ENCODE measurements at regions not wholly inside any gene's neighbourhood (a gene's known extent, or its start where the extent isn't known, plus 50 kb on each side); places are given as distances from the start of the nearest gene placed in this dataset.

DNA sequence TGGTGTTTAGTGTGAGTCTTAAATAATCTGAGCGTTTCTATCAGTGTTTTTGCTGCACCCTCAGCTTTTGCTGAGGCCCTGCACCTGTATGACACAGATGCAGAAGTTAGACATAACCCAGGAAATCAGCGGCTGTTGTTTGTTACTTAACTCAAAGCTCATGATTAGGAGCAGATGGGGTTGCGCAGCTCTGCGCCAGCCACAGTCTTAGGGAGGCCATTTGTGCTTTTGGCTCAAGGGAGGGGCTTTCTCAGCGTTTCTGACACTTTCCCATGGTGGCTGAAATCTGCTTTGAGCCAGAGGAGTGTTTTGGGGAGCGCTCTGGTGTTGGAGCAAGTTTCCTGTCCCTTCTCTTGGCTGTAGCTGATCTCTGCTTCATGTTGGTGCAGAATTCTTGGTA is 433.8 kb downstream of the NAF1 start:
- TF ChIP-seq, protein P1, sequence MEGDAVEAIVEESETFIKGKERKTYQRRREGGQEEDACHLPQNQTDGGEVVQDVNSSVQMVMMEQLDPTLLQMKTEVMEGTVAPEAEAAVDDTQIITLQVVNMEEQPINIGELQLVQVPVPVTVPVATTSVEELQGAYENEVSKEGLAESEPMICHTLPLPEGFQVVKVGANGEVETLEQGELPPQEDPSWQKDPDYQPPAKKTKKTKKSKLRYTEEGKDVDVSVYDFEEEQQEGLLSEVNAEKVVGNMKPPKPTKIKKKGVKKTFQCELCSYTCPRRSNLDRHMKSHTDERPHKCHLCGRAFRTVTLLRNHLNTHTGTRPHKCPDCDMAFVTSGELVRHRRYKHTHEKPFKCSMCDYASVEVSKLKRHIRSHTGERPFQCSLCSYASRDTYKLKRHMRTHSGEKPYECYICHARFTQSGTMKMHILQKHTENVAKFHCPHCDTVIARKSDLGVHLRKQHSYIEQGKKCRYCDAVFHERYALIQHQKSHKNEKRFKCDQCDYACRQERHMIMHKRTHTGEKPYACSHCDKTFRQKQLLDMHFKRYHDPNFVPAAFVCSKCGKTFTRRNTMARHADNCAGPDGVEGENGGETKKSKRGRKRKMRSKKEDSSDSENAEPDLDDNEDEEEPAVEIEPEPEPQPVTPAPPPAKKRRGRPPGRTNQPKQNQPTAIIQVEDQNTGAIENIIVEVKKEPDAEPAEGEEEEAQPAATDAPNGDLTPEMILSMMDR (IDR thresholded peaks at IDR 0.05; ENCODE audit: low read length) = no peak
- no peak for TF ChIP-seq EZH2 (optimal IDR thresholded peaks at IDR 0.05; ENCODE audit: low read depth, low read length)
